ENCODE measurements at regions not wholly inside any gene's neighbourhood (a gene's known extent, or its start where the extent isn't known, plus 50 kb on each side); places are given as distances from the start of the nearest gene placed in this dataset.

GRCh38 chr12:71024827-71025226 lies 104.3 kb upstream of the PTPRR start:
- TF ChIP-seq GATA2 (IDR thresholded peaks at IDR 0.05; ENCODE audit: low read depth, low read length) (no peak), GATA3 (IDR thresholded peaks at IDR 0.05; ENCODE audit: low read depth, low read length) (no peak)

Measured in SH-SY5Y (cell line).